HG03280 (cell line): ENCODE measurements at regions not wholly inside any gene's neighbourhood (a gene's known extent, or its start where the extent isn't known, plus 50 kb on each side); places are given as distances from the start of the nearest gene placed in this dataset.
"Not testable (repeated sequence)": the region's sequence is repeated elsewhere in the genome, so short reads cannot be mapped to it uniquely, and the experiment has no call there.

Experiments used
- ATAC-seq: cut with Tn5 transposase; IDR thresholded peaks from one replicate; pipeline ENCODE4 v1.9.1; 2021; ENCODE audit warnings: mild to moderate bottlenecking, moderate library complexity; ENCODE audit not compliant: unreplicated experiment

- ATAC-seq = no peak
Observed at GRCh38 chr9:119677811-119678505, 308.7 kb upstream of the BRINP1 start.

- no peak for ATAC-seq
Observed at GRCh38 chr9:119675951-119676350, 306.7 kb upstream of the BRINP1 start.

GRCh38 chr9:119672763-119673162 lies 303.5 kb upstream of the BRINP1 start:
- not testable (repeated sequence) for ATAC-seq

GRCh38 chr9:119667916-119668315 lies 298.7 kb upstream of the BRINP1 start:
- no peak for ATAC-seq

- ATAC-seq = no peak
Observed at GRCh38 chr9:119667163-119667562, 297.9 kb upstream of the BRINP1 start.

GRCh38 chr9:119662329-119662728 lies 293.1 kb upstream of the BRINP1 start:
- no peak for ATAC-seq

GRCh38 chr9:119652931-119653330 lies 283.7 kb upstream of the BRINP1 start:
- ATAC-seq = no peak

GRCh38 chr9:119649205-119649604 lies 280.0 kb upstream of the BRINP1 start:
- ATAC-seq = no peak

- ATAC-seq = no peak
Observed at GRCh38 chr9:119639287-119639955, 270.2 kb upstream of the BRINP1 start.

GRCh38 chr9:119634006-119634405 lies 264.8 kb upstream of the BRINP1 start:
- no peak for ATAC-seq

GRCh38 chr9:119611565-119611964 lies 242.3 kb upstream of the BRINP1 start:
- no peak for ATAC-seq

- no peak for ATAC-seq
Observed at GRCh38 chr9:119609277-119609971, 240.2 kb upstream of the BRINP1 start.

GRCh38 chr9:119601632-119602031 lies 232.4 kb upstream of the BRINP1 start:
- ATAC-seq = no peak

- no peak for ATAC-seq
Observed at GRCh38 chr9:119597499-119597898, 228.3 kb upstream of the BRINP1 start.

GRCh38 chr9:119596703-119597102 lies 227.5 kb upstream of the BRINP1 start:
- ATAC-seq = no peak

GRCh38 chr9:119588874-119589744 lies 219.9 kb upstream of the BRINP1 start:
- ATAC-seq = no peak

- ATAC-seq = no peak
Observed at GRCh38 chr9:119577881-119578280, 208.6 kb upstream of the BRINP1 start.

- ATAC-seq = no peak
Observed at GRCh38 chr9:119559986-119560385, 190.8 kb upstream of the BRINP1 start.

- ATAC-seq = no peak
Observed at GRCh38 chr9:119559056-119559455, 189.8 kb upstream of the BRINP1 start.

- ATAC-seq = peak; percentile 97
Observed at GRCh38 chr9:119556129-119556875, 187.1 kb upstream of the BRINP1 start.
